GM23338 (cell line): ENCODE measurements at regions not wholly inside any gene's neighbourhood (a gene's known extent, or its start where the extent isn't known, plus 50 kb on each side); places are given as distances from the start of the nearest gene placed in this dataset.

Experiments used
- CREB1 ChIP-seq: fragments of 250-450 bp; sonication (Bioruptor Pico); IDR thresholded peaks from 2 replicates; pipeline ENCODE4 v1.5.0; 2020; ENCODE audit warnings: low read depth, mild to moderate bottlenecking, moderate library complexity
- CTCF ChIP-seq, 2 experiments: fragments of 200-600 bp in 1 of 2; sonication (generic) in 1 of 2; conservative IDR thresholded peaks; 2 replicates each; pipeline versions ENCODE4 v1.5.1 to v1.6.1; 2016 to 2017; ENCODE audit warnings: antibody characterized with exemption in 2 of 2, low read depth in 2 of 2, mild to moderate bottlenecking in 2 of 2, moderate library complexity in 1 of 2
- ETS1 ChIP-seq: IDR thresholded peaks from 2 replicates; pipeline ENCODE4 v1.6.1; 2016; ENCODE audit warnings: antibody characterized with exemption
- EZH2 ChIP-seq: fragments of 200-600 bp; sonication (generic); IDR thresholded peaks from one replicate; pipeline ENCODE4 v1.8.0; 2017; ENCODE audit warnings: antibody characterized with exemption, mild to moderate bottlenecking, low read depth; ENCODE audit not compliant: unreplicated experiment
- EZH2phosphoT487 ChIP-seq: fragments of 200-600 bp; sonication (generic); IDR thresholded peaks from one replicate; pipeline ENCODE4 v1.8.1; 2018; ENCODE audit warnings: antibody characterized with exemption; ENCODE audit not compliant: unreplicated experiment
- JUNB ChIP-seq: IDR thresholded peaks from one replicate; pipeline ENCODE4 v1.6.1; 2016; ENCODE audit warnings: antibody characterized with exemption; ENCODE audit not compliant: unreplicated experiment
- POLR2AphosphoS5 ChIP-seq: IDR thresholded peaks from 2 replicates; pipeline ENCODE4 v1.6.1; 2016; ENCODE audit warnings: antibody characterized with exemption, low read depth
- REST ChIP-seq: IDR thresholded peaks from one replicate; pipeline ENCODE4 v1.6.1; 2018; ENCODE audit warnings: antibody characterized with exemption; ENCODE audit not compliant: unreplicated experiment
- ZNF114 ChIP-seq: fragments of 250-450 bp; sonication (Bioruptor Pico); IDR thresholded peaks from 2 replicates; pipeline ENCODE4 v1.5.0; 2020; ENCODE audit warnings: mild to moderate bottlenecking, moderate library complexity
- ZNF331 ChIP-seq: fragments of 250-450 bp; sonication (Bioruptor Pico); IDR thresholded peaks from 2 replicates; pipeline ENCODE4 v1.5.0; 2020; ENCODE audit warnings: low read depth, mild to moderate bottlenecking, moderate library complexity

GRCh38 chr9:97787551-97787950 is 65.5 kb upstream of the FOXE1 start:
- TF ChIP-seq CTCF (conservative IDR thresholded peaks at IDR 0.05; ENCODE audit: low read depth in 2 of 2) (no peak), EZH2 (no peak), CREB1 (no peak), REST (no peak), JUNB (no peak), POLR2AphosphoS5 (no peak), EZH2phosphoT487 (no peak), ETS1 (no peak), ZNF114 (no peak), ZNF331 (CRISPR knock-in tag) (no peak)
